ENCODE measurements at regions not wholly inside any gene's neighbourhood (a gene's known extent, or its start where the extent isn't known, plus 50 kb on each side); places are given as distances from the start of the nearest gene placed in this dataset.

GRCh38 chr6:137731960-137732616, 135.0 kb upstream of the TNFAIP3 start:
- ATAC-seq (no peak), DNase-seq (no peak)
- intact Hi-C loops (cut with DNase I) = no loop called here
- Histone ChIP-seq H3K9me3 (no peaks in the 10 kb centered on the region), H3K4me3 (no peak overlapping the region), H3K36me3 (ENCODE audit: insufficient read depth in 1 of 2, low read depth in 1 of 2) (no peaks in the 10 kb centered on the region), H3K4me1 (no peaks in the 10 kb centered on the region), H3K27ac (no peak overlapping the region), H3K27me3 (ENCODE audit: insufficient read depth in 3 of 3, low read length in 2 of 3) (no peaks in the 10 kb centered on the region)
- TF ChIP-seq CTCF (IDR thresholded peaks at IDR 0.05) = no peak
- WGBS, 3 donors = 81 to 86% (median 86%) methylated on average over 4 of the region's 4 CpGs

- H3K4me3 ChIP-seq = no peak overlapping the region
- intact Hi-C loops (cut with DNase I) = no loop called here
- H3K27me3 ChIP-seq (ENCODE audit: insufficient read depth in 3 of 3, low read length in 2 of 3) = no peaks in the 10 kb centered on the region
- no peaks in the 10 kb centered on the region for H3K9me3 ChIP-seq
- H3K27ac ChIP-seq = no peak overlapping the region
- H3K4me1 ChIP-seq = no peaks in the 10 kb centered on the region
- 93 to 100% (median 95%) methylated on average over 2 of the region's 2 CpGs for WGBS, 3 donors
- ATAC-seq (no peak), DNase-seq (no peak)
- H3K36me3 ChIP-seq (ENCODE audit: insufficient read depth in 1 of 2, low read depth in 1 of 2) = no peaks in the 10 kb centered on the region
- no peak for TF ChIP-seq CTCF (IDR thresholded peaks at IDR 0.05)
These were observed 133.7 kb upstream of the TNFAIP3 start for GRCh38 chr6:137733372-137733771.

- WGBS, 3 donors = 87 to 92% (median 91%) methylated on average over 6 of the region's 6 CpGs
- no peak for ATAC-seq
- Histone ChIP-seq H3K4me3 (no peak overlapping the region), H3K4me1 (no peaks in the 10 kb centered on the region), H3K27me3 (ENCODE audit: insufficient read depth in 3 of 3, low read length in 2 of 3) (no peaks in the 10 kb centered on the region), H3K9me3 (no peaks in the 10 kb centered on the region), H3K36me3 (ENCODE audit: insufficient read depth in 1 of 2, low read depth in 1 of 2) (no peaks in the 10 kb centered on the region), H3K27ac (no peak overlapping the region)
- intact Hi-C loops (cut with DNase I) = no loop called here
- no peak for TF ChIP-seq CTCF (IDR thresholded peaks at IDR 0.05)
- DNase-seq = no peak
These were observed 132.8 kb upstream of the TNFAIP3 start for GRCh38 chr6:137734005-137734874.

GRCh38 chr6:137734875-137735182, 132.2 kb upstream of the TNFAIP3 start:
- WGBS, 3 donors = 75 to 83% (median 79%) methylated on average over 4 of the region's 4 CpGs

More at GRCh38 chr6:137734875-137735182, 132.2 kb upstream of the TNFAIP3 start:
- Histone ChIP-seq H3K27me3 (ENCODE audit: insufficient read depth in 3 of 3, low read length in 2 of 3) (no peaks in the 10 kb centered on the region), H3K27ac (no peak overlapping the region), H3K4me3 (no peak overlapping the region), H3K4me1 (no peaks in the 10 kb centered on the region), H3K36me3 (ENCODE audit: insufficient read depth in 1 of 2, low read depth in 1 of 2) (no peaks in the 10 kb centered on the region), H3K9me3 (no peaks in the 10 kb centered on the region)
- no peak for DNase-seq
- no peak for ATAC-seq
- TF ChIP-seq CTCF (IDR thresholded peaks at IDR 0.05) = no peak
- intact Hi-C loops (cut with DNase I) = no loop called here

Data from psoas muscle (tissue), 7 donors.